ENCODE measurements at regions not wholly inside any gene's neighbourhood (a gene's known extent, or its start where the extent isn't known, plus 50 kb on each side); places are given as distances from the start of the nearest gene placed in this dataset.
A peak's percentile ranks its signal among the peaks of the same experiment; 100 is the strongest.

- no peak for DNase-seq (ENCODE audit: low read depth in 2 of 2)
Measured at GRCh38 chr16:85473323-85473722, 139.8 kb upstream of the GSE1 start.

- DNase-seq (ENCODE audit: low read depth in 2 of 2), result no peak
Measured at GRCh38 chr16:85473909-85474620, 139.1 kb upstream of the GSE1 start.

- DNase-seq (ENCODE audit: low read depth in 2 of 2), result no peak
Measured at GRCh38 chr16:85474621-85475217, 138.4 kb upstream of the GSE1 start.

GRCh38 chr16:85475233-85475632 is 137.9 kb upstream of the GSE1 start:
- no peak for DNase-seq (ENCODE audit: low read depth in 2 of 2)

- DNase-seq (ENCODE audit: low read depth in 2 of 2), result no peak
Measured at GRCh38 chr16:85475691-85476300, 137.3 kb upstream of the GSE1 start.

- no peak for DNase-seq (ENCODE audit: low read depth in 2 of 2)
Measured at GRCh38 chr16:85476389-85476788, 136.7 kb upstream of the GSE1 start.

GRCh38 chr16:85477801-85478363 is 135.2 kb upstream of the GSE1 start:
- DNase-seq (ENCODE audit: low read depth in 2 of 2), result no peak

GRCh38 chr16:85479972-85480726 is 133.0 kb upstream of the GSE1 start:
- no peak for DNase-seq (ENCODE audit: low read depth in 2 of 2)

- DNase-seq (ENCODE audit: low read depth in 2 of 2), result no peak
Measured at GRCh38 chr16:85480727-85481101, 132.4 kb upstream of the GSE1 start.

GRCh38 chr16:85481206-85481605 is 131.9 kb upstream of the GSE1 start:
- no peak for DNase-seq (ENCODE audit: low read depth in 2 of 2)

GRCh38 chr16:85481738-85482137 is 131.4 kb upstream of the GSE1 start:
- no peak for DNase-seq (ENCODE audit: low read depth in 2 of 2)

GRCh38 chr16:85483424-85483823 is 129.7 kb upstream of the GSE1 start:
- no peak for DNase-seq (ENCODE audit: low read depth in 2 of 2)

GRCh38 chr16:85484347-85485300 is 128.5 kb upstream of the GSE1 start:
- DNase-seq (ENCODE audit: low read depth in 2 of 2), result no peak

GRCh38 chr16:85485379-85485778 is 127.7 kb upstream of the GSE1 start:
- no peak for DNase-seq (ENCODE audit: low read depth in 2 of 2)

- no peak for DNase-seq (ENCODE audit: low read depth in 2 of 2)
Measured at GRCh38 chr16:85486256-85486915, 126.7 kb upstream of the GSE1 start.

- DNase-seq (ENCODE audit: low read depth in 2 of 2), result no peak
Measured at GRCh38 chr16:85488414-85488813, 124.7 kb upstream of the GSE1 start.

GRCh38 chr16:85490407-85491057 is 122.6 kb upstream of the GSE1 start:
- DNase-seq (ENCODE audit: low read depth in 2 of 2), result no peak

GRCh38 chr16:85491058-85491771 is 121.9 kb upstream of the GSE1 start:
- peak in 1 of 2 donors; percentile 9 for DNase-seq (ENCODE audit: low read depth in 2 of 2)

- DNase-seq (ENCODE audit: low read depth in 2 of 2), result no peak
Measured at GRCh38 chr16:85491798-85492294, 121.3 kb upstream of the GSE1 start.

All from stimulated activated CD8-positive, alpha-beta memory T cell treated with anti-CD3 and anti-CD28 coated beads, Interleukin-15, amount 100 ng/mL, for 4 hours (primary cell).